Neural progenitor cell (in vitro differentiated cells): ENCODE measurements at regions not wholly inside any gene's neighbourhood (a gene's known extent, or its start where the extent isn't known, plus 50 kb on each side); places are given as distances from the start of the nearest gene placed in this dataset.

ENCODE experiments used
- DNase-seq: peaks from one replicate; pipeline ENCODE4 v3.0.0-alpha.2; 2016; ENCODE audit warnings: low spot score
- H2AFZ ChIP-seq: fragments of 200-600 bp; sonication (generic); replicated peaks from 2 replicates; pipeline ENCODE4 v1.6.1; 2016; ENCODE audit warnings: antibody characterized with exemption
- H3F3A ChIP-seq: fragments of 200-600 bp; sonication (generic); 2 replicates; pipeline ENCODE4 v1.6.1; 2016; ENCODE audit warnings: antibody characterized with exemption, low read depth
- H3K27ac ChIP-seq: fragments of 200-600 bp; sonication (generic); 2 replicates; pipeline ENCODE4 v1.5.1; 2016; ENCODE audit warnings: mild to moderate bottlenecking
- H3K27me3 ChIP-seq: fragments of 200-600 bp; sonication (generic); 2 replicates; pipeline ENCODE4 v1.6.1; 2016; ENCODE audit warnings: mild to moderate bottlenecking, moderate library complexity
- H3K36me3 ChIP-seq: fragments of 200-600 bp; sonication (generic); 2 replicates; pipeline ENCODE4 v1.5.1; 2016
- H3K4me1 ChIP-seq: fragments of 200-600 bp; sonication (generic); 2 replicates; pipeline ENCODE4 v1.6.1; 2016; ENCODE audit warnings: mixed run types
- H3K4me2 ChIP-seq: fragments of 200-600 bp; sonication (generic); 2 replicates; pipeline ENCODE4 v1.6.1; 2016
- H3K4me3 ChIP-seq: fragments of 200-600 bp; sonication (generic); 2 replicates; pipeline ENCODE4 v1.5.1; 2016
- H3K79me2 ChIP-seq: fragments of 200-600 bp; sonication (generic); 2 replicates; pipeline ENCODE4 v1.6.1; 2016; ENCODE audit warnings: low read depth
- H3K9ac ChIP-seq: fragments of 200-600 bp; sonication (generic); 2 replicates; pipeline ENCODE4 v1.6.1; 2016
- H3K9me3 ChIP-seq: fragments of 200-600 bp; sonication (generic); 2 replicates; pipeline ENCODE4 v1.5.1; 2016; ENCODE audit warnings: low read depth
- H4K20me1 ChIP-seq: fragments of 200-600 bp; sonication (generic); 2 replicates; pipeline ENCODE4 v1.6.1; 2016; ENCODE audit warnings: low read depth
- H3K27ac Mint-ChIP-seq: 3 replicates; pipeline ENCODE4 v1.8.0; 2021; ENCODE audit warnings: mixed read lengths
- H3K27me3 Mint-ChIP-seq: 2 replicates; pipeline ENCODE4 v1.8.0; 2022; ENCODE audit warnings: low read depth, mild to moderate bottlenecking, inconsistent platforms, moderate library complexity, mixed read lengths; ENCODE audit not compliant: insufficient read depth
- H3K36me3 Mint-ChIP-seq: 3 replicates; pipeline ENCODE4 v1.8.0; 2021; ENCODE audit warnings: mixed read lengths
- H3K4me1 Mint-ChIP-seq: 3 replicates; pipeline ENCODE4 v1.8.0; 2021; ENCODE audit warnings: mixed read lengths
- H3K4me3 Mint-ChIP-seq: 3 replicates; pipeline ENCODE4 v1.8.0; 2021; ENCODE audit warnings: mild to moderate bottlenecking, moderate library complexity, mixed read lengths
- H3K9me3 Mint-ChIP-seq: 3 replicates; pipeline ENCODE4 v1.8.0; 2020; ENCODE audit warnings: mixed read lengths
- CTCF ChIP-seq: fragments of 200-600 bp; sonication (generic); IDR thresholded peaks from 2 replicates; pipeline ENCODE4 v1.5.1; 2017; ENCODE audit warnings: antibody characterized with exemption, mild to moderate bottlenecking
- EZH2 ChIP-seq: fragments of 200-600 bp; sonication (generic); IDR thresholded peaks from 2 replicates; pipeline ENCODE4 v1.6.1; 2017; ENCODE audit warnings: antibody characterized with exemption, mild to moderate bottlenecking, moderate library complexity
- EZH2phosphoT487 ChIP-seq: fragments of 200-600 bp; sonication (generic); IDR thresholded peaks from 2 replicates; pipeline ENCODE4 v1.6.1; 2017; ENCODE audit warnings: antibody characterized with exemption

GRCh38 chr6:14831937-14832336, 413.9 kb upstream of the JARID2 start:
- peak overlapping the region; percentile 86 for H3K27ac Mint-ChIP-seq

GRCh38 chr6:14832427-14832826, 413.4 kb upstream of the JARID2 start:
- H3K4me3 Mint-ChIP-seq, result peak overlapping the region; percentile 56
- H4K20me1 ChIP-seq, result no peaks in the 10 kb centered on the region
- peak overlapping the region; percentile 77 for H3K27ac Mint-ChIP-seq
- no peaks in the 10 kb centered on the region for H3K79me2 ChIP-seq
- peaks cover 12% of the 10 kb centered on the region for H3K9me3 Mint-ChIP-seq
- H3K27ac ChIP-seq, result peak overlapping the region; percentile 17
- H3K36me3 Mint-ChIP-seq, result no peaks in the 10 kb centered on the region
- TF ChIP-seq EZH2phosphoT487 (no peak), CTCF (no peak), EZH2 (no peak)
- H3K4me1 ChIP-seq, result peaks cover 59% of the 10 kb centered on the region
- no peak overlapping the region for H3K9ac ChIP-seq
- peak overlapping the region; percentile 73 for H3K4me2 ChIP-seq
- peaks cover 14% of the 10 kb centered on the region for H3K27me3 Mint-ChIP-seq
- H3F3A ChIP-seq, result peaks cover 11% of the 10 kb centered on the region
- no peaks in the 10 kb centered on the region for H3K27me3 ChIP-seq
- H3K36me3 ChIP-seq, result no peaks in the 10 kb centered on the region
- H2AFZ ChIP-seq, result no peak overlapping the region
- H3K4me3 ChIP-seq, result peak overlapping the region; percentile 23
- no peaks in the 10 kb centered on the region for H3K9me3 ChIP-seq
- peaks cover 45% of the 10 kb centered on the region for H3K4me1 Mint-ChIP-seq
- DNase-seq, result no peak

More at GRCh38 chr6:14831937-14832336, 413.9 kb upstream of the JARID2 start:
- TF ChIP-seq EZH2phosphoT487, result no peak
- no peak for TF ChIP-seq EZH2
- no peak for TF ChIP-seq CTCF
- Mint-ChIP-seq H3K9me3 (peaks cover 12% of the 10 kb centered on the region), H3K4me3 (peak overlapping the region; percentile 56), H3K36me3 (no peaks in the 10 kb centered on the region), H3K4me1 (peaks cover 49% of the 10 kb centered on the region), H3K27me3 (peaks cover 14% of the 10 kb centered on the region)
- H3F3A ChIP-seq, result peaks cover 11% of the 10 kb centered on the region
- peak; percentile 55 for DNase-seq
- no peaks in the 10 kb centered on the region for H3K9me3 ChIP-seq
- H3K4me3 ChIP-seq, result peak overlapping the region; percentile 23
- H4K20me1 ChIP-seq, result no peaks in the 10 kb centered on the region
- no peaks in the 10 kb centered on the region for H3K79me2 ChIP-seq
- no peak overlapping the region for H3K9ac ChIP-seq
- H3K4me1 ChIP-seq, result peaks cover 60% of the 10 kb centered on the region
- no peak overlapping the region for H3K27ac ChIP-seq
- no peaks in the 10 kb centered on the region for H3K36me3 ChIP-seq
- H3K4me2 ChIP-seq, result peak overlapping the region; percentile 73
- H2AFZ ChIP-seq, result no peak overlapping the region
- no peaks in the 10 kb centered on the region for H3K27me3 ChIP-seq

- no peaks in the 10 kb centered on the region for H3K36me3 ChIP-seq
- no peaks in the 10 kb centered on the region for H3K9me3 ChIP-seq
- Mint-ChIP-seq H3K27me3 (peaks cover 10% of the 10 kb centered on the region), H3K4me3 (no peak overlapping the region), H3K9me3 (peaks cover 9% of the 10 kb centered on the region), H3K27ac (no peak overlapping the region), H3K36me3 (no peaks in the 10 kb centered on the region), H3K4me1 (peaks cover 39% of the 10 kb centered on the region)
- no peak overlapping the region for H3K9ac ChIP-seq
- TF ChIP-seq CTCF, result no peak
- no peak for TF ChIP-seq EZH2phosphoT487
- no peak for TF ChIP-seq EZH2
- no peaks in the 10 kb centered on the region for H3K79me2 ChIP-seq
- no peak for DNase-seq
- peaks cover 5% of the 10 kb centered on the region for H4K20me1 ChIP-seq
- H3K4me2 ChIP-seq, result no peak overlapping the region
- no peak overlapping the region for H3K27ac ChIP-seq
- H2AFZ ChIP-seq, result no peak overlapping the region
- peaks cover 37% of the 10 kb centered on the region for H3F3A ChIP-seq
- H3K4me1 ChIP-seq, result peaks cover 69% of the 10 kb centered on the region
- no peaks in the 10 kb centered on the region for H3K27me3 ChIP-seq
- no peak overlapping the region for H3K4me3 ChIP-seq
Observed at GRCh38 chr6:14834851-14835530, 410.9 kb upstream of the JARID2 start.
